DMS53 treated with DMSO at 0.1 percent for 48 hours (cell line): ENCODE measurements at regions not wholly inside any gene's neighbourhood (a gene's known extent, or its start where the extent isn't known, plus 50 kb on each side); places are given as distances from the start of the nearest gene placed in this dataset.

Experiments used
- DNase-seq: peaks from one replicate; lab custom pipeline; 2025; ENCODE audit not compliant: unreplicated experiment; lab: John Stamatoyannopoulos, UW

GRCh38 chr12:60035835-60036234 lies 440.0 kb downstream of the SLC16A7 start:
- DNase-seq = peak; percentile 11

GRCh38 chr12:60042835-60043234 lies 447.0 kb downstream of the SLC16A7 start:
- no peak for DNase-seq

- DNase-seq = no peak
These were observed 447.4 kb downstream of the SLC16A7 start for GRCh38 chr12:60043236-60043635.

GRCh38 chr12:60052483-60052882 lies 456.7 kb downstream of the SLC16A7 start:
- no peak for DNase-seq

GRCh38 chr12:60059180-60059579 lies 463.4 kb downstream of the SLC16A7 start:
- no peak for DNase-seq

GRCh38 chr12:60066655-60067054 lies 470.8 kb downstream of the SLC16A7 start:
- no peak for DNase-seq

GRCh38 chr12:60070552-60070951 lies 474.7 kb downstream of the SLC16A7 start:
- DNase-seq = no peak

- no peak for DNase-seq
These were observed 475.9 kb downstream of the SLC16A7 start for GRCh38 chr12:60071759-60072191.

- no peak for DNase-seq
These were observed 477.1 kb downstream of the SLC16A7 start for GRCh38 chr12:60072911-60073310.

GRCh38 chr12:60075091-60075490 lies 479.3 kb downstream of the SLC16A7 start:
- DNase-seq = no peak

GRCh38 chr12:60078026-60078425 lies 482.2 kb downstream of the SLC16A7 start:
- DNase-seq = no peak

GRCh38 chr12:60093428-60093827 lies 497.6 kb downstream of the SLC16A7 start:
- DNase-seq = no peak

GRCh38 chr12:60094436-60094835 lies 498.6 kb downstream of the SLC16A7 start:
- no peak for DNase-seq

- no peak for DNase-seq
These were observed 500.9 kb downstream of the SLC16A7 start for GRCh38 chr12:60096727-60097126.

- DNase-seq = no peak
These were observed 504.3 kb downstream of the SLC16A7 start for GRCh38 chr12:60100160-60100559.

- DNase-seq = peak; percentile 95
These were observed 505.0 kb downstream of the SLC16A7 start for GRCh38 chr12:60100852-60101251.

GRCh38 chr12:60101715-60102114 lies 505.9 kb downstream of the SLC16A7 start:
- DNase-seq = no peak

GRCh38 chr12:60106214-60106613 lies 510.4 kb downstream of the SLC16A7 start:
- peak; percentile 13 for DNase-seq

GRCh38 chr12:60107992-60108391 lies 512.2 kb downstream of the SLC16A7 start:
- no peak for DNase-seq

GRCh38 chr12:60112063-60112462 lies 516.2 kb downstream of the SLC16A7 start:
- no peak for DNase-seq

- no peak for DNase-seq
These were observed 516.9 kb downstream of the SLC16A7 start for GRCh38 chr12:60112763-60113162.

GRCh38 chr12:60114169-60114568 lies 518.3 kb downstream of the SLC16A7 start:
- DNase-seq = no peak

GRCh38 chr12:60119327-60119726 lies 523.5 kb downstream of the SLC16A7 start:
- DNase-seq = no peak

- no peak for DNase-seq
These were observed 524.4 kb downstream of the SLC16A7 start for GRCh38 chr12:60120199-60120598.
